ENCODE measurements at regions not wholly inside any gene's neighbourhood (a gene's known extent, or its start where the extent isn't known, plus 50 kb on each side); places are given as distances from the start of the nearest gene placed in this dataset.

DNA sequence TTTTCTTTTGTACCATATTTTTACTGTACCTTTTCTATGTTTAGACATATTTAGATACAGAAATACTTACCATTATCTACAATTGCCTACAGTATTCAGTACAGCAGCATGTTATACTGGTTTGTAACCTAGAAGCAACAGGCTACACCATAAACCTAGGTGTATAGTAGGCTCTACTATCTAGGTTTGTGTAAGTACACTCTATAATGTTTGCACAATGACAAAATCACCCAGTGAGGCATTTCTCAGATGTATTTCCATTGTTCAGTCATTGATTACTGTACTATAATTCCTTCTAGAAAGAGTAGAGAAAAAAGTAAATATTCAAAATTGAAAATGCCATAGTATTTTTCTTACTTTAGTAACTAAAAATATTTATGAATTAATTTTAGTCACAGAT, 490.1 kb upstream of the REG3G start:
- TF ChIP-seq POLR2AphosphoS5 (IDR thresholded peaks at IDR 0.05), result no peak
- TF ChIP-seq, protein P1, sequence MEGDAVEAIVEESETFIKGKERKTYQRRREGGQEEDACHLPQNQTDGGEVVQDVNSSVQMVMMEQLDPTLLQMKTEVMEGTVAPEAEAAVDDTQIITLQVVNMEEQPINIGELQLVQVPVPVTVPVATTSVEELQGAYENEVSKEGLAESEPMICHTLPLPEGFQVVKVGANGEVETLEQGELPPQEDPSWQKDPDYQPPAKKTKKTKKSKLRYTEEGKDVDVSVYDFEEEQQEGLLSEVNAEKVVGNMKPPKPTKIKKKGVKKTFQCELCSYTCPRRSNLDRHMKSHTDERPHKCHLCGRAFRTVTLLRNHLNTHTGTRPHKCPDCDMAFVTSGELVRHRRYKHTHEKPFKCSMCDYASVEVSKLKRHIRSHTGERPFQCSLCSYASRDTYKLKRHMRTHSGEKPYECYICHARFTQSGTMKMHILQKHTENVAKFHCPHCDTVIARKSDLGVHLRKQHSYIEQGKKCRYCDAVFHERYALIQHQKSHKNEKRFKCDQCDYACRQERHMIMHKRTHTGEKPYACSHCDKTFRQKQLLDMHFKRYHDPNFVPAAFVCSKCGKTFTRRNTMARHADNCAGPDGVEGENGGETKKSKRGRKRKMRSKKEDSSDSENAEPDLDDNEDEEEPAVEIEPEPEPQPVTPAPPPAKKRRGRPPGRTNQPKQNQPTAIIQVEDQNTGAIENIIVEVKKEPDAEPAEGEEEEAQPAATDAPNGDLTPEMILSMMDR (IDR thresholded peaks at IDR 0.05), result no peak
- TF ChIP-seq EP300 (IDR thresholded peaks at IDR 0.05), result no peak
- no peak for TF ChIP-seq POLR2A (IDR thresholded peaks at IDR 0.05)

Data from sigmoid colon (tissue), 4 donors.